ENCODE measurements at regions not wholly inside any gene's neighbourhood (a gene's known extent, or its start where the extent isn't known, plus 50 kb on each side); places are given as distances from the start of the nearest gene placed in this dataset.

- no peak for TF ChIP-seq TAF1 (IDR thresholded peaks at IDR 0.05; ENCODE audit: low read depth, low read length)
- TF ChIP-seq POLR2A (IDR thresholded peaks at IDR 0.05; ENCODE audit: low read depth, low read length) = no peak
- no peak for TF ChIP-seq SPI1 (IDR thresholded peaks at IDR 0.05; ENCODE audit: low read depth, low read length)
- TF ChIP-seq POLR2AphosphoS5 (IDR thresholded peaks at IDR 0.05; ENCODE audit: low read depth, low read length) = no peak
- no peak for TF ChIP-seq POU2F2 (IDR thresholded peaks at IDR 0.05; ENCODE audit: low read depth, low read length)
- no peak for TF ChIP-seq PAX5 (IDR thresholded peaks at IDR 0.05; ENCODE audit: insufficient read depth, low read length, severe bottlenecking)
- DNase-seq (ENCODE audit: insufficient read length, low spot score) (no peak), FAIRE-seq (no peak)
These were observed 572.5 kb upstream of the RGMB start for GRCh38 chr5:98200726-98201541.

- TF ChIP-seq POLR2AphosphoS5 (IDR thresholded peaks at IDR 0.05; ENCODE audit: low read depth, low read length) = no peak
- no peak for TF ChIP-seq PAX5 (IDR thresholded peaks at IDR 0.05; ENCODE audit: insufficient read depth, low read length, severe bottlenecking)
- TF ChIP-seq SPI1 (IDR thresholded peaks at IDR 0.05; ENCODE audit: low read depth, low read length) = no peak
- no peak for TF ChIP-seq POLR2A (IDR thresholded peaks at IDR 0.05; ENCODE audit: low read depth, low read length)
- TF ChIP-seq TAF1 (IDR thresholded peaks at IDR 0.05; ENCODE audit: low read depth, low read length) = no peak
- TF ChIP-seq POU2F2 (IDR thresholded peaks at IDR 0.05; ENCODE audit: low read depth, low read length) = no peak
- FAIRE-seq = no peak
- no peak for DNase-seq (ENCODE audit: insufficient read length, low spot score)
These were observed 568.7 kb upstream of the RGMB start for GRCh38 chr5:98204798-98205197.

- FAIRE-seq (no peak), DNase-seq (ENCODE audit: insufficient read length, low spot score) (no peak)
- TF ChIP-seq POU2F2 (IDR thresholded peaks at IDR 0.05; ENCODE audit: low read depth, low read length) (no peak), POLR2AphosphoS5 (IDR thresholded peaks at IDR 0.05; ENCODE audit: low read depth, low read length) (no peak), SPI1 (IDR thresholded peaks at IDR 0.05; ENCODE audit: low read depth, low read length) (no peak), TAF1 (IDR thresholded peaks at IDR 0.05; ENCODE audit: low read depth, low read length) (no peak), PAX5 (IDR thresholded peaks at IDR 0.05; ENCODE audit: insufficient read depth, low read length, severe bottlenecking) (no peak), POLR2A (IDR thresholded peaks at IDR 0.05; ENCODE audit: low read depth, low read length) (no peak)
These were observed 567.6 kb upstream of the RGMB start for GRCh38 chr5:98205691-98206461.

- DNase-seq (ENCODE audit: insufficient read length, low spot score) (no peak), FAIRE-seq (no peak)
- TF ChIP-seq POLR2A (IDR thresholded peaks at IDR 0.05; ENCODE audit: low read depth, low read length) = no peak
These were observed 566.9 kb upstream of the RGMB start for GRCh38 chr5:98206566-98206965.

- TF ChIP-seq POLR2A (IDR thresholded peaks at IDR 0.05; ENCODE audit: low read depth, low read length) (no peak), TAF1 (IDR thresholded peaks at IDR 0.05; ENCODE audit: low read depth, low read length) (no peak), POLR2AphosphoS5 (IDR thresholded peaks at IDR 0.05; ENCODE audit: low read depth, low read length) (no peak), POU2F2 (IDR thresholded peaks at IDR 0.05; ENCODE audit: low read depth, low read length) (no peak)
- FAIRE-seq (no peak), DNase-seq (ENCODE audit: insufficient read length, low spot score) (no peak)
These were observed 564.0 kb upstream of the RGMB start for GRCh38 chr5:98209418-98209817.

- no peak for FAIRE-seq
- TF ChIP-seq SPI1 (IDR thresholded peaks at IDR 0.05; ENCODE audit: low read depth, low read length) = no peak
- no peak for TF ChIP-seq POU2F2 (IDR thresholded peaks at IDR 0.05; ENCODE audit: low read depth, low read length)
- no peak for TF ChIP-seq POLR2AphosphoS5 (IDR thresholded peaks at IDR 0.05; ENCODE audit: low read depth, low read length)
- no peak for TF ChIP-seq POLR2A (IDR thresholded peaks at IDR 0.05; ENCODE audit: low read depth, low read length)
- TF ChIP-seq PAX5 (IDR thresholded peaks at IDR 0.05; ENCODE audit: insufficient read depth, low read length, severe bottlenecking) = no peak
- TF ChIP-seq TAF1 (IDR thresholded peaks at IDR 0.05; ENCODE audit: low read depth, low read length) = no peak
- DNase-seq (ENCODE audit: insufficient read length, low spot score) = no peak
These were observed 559.0 kb upstream of the RGMB start for GRCh38 chr5:98214240-98215051.

- no peak for FAIRE-seq
- no peak for DNase-seq (ENCODE audit: insufficient read length, low spot score)
- TF ChIP-seq PAX5 (IDR thresholded peaks at IDR 0.05; ENCODE audit: insufficient read depth, low read length, severe bottlenecking) = no peak
- TF ChIP-seq POU2F2 (IDR thresholded peaks at IDR 0.05; ENCODE audit: low read depth, low read length) = no peak
- no peak for TF ChIP-seq SPI1 (IDR thresholded peaks at IDR 0.05; ENCODE audit: low read depth, low read length)
- no peak for TF ChIP-seq TAF1 (IDR thresholded peaks at IDR 0.05; ENCODE audit: low read depth, low read length)
- no peak for TF ChIP-seq POLR2A (IDR thresholded peaks at IDR 0.05; ENCODE audit: low read depth, low read length)
- no peak for TF ChIP-seq POLR2AphosphoS5 (IDR thresholded peaks at IDR 0.05; ENCODE audit: low read depth, low read length)
These were observed 556.3 kb upstream of the RGMB start for GRCh38 chr5:98217138-98217537.

- FAIRE-seq = no peak
- DNase-seq (ENCODE audit: insufficient read length, low spot score) = no peak
- TF ChIP-seq SPI1 (IDR thresholded peaks at IDR 0.05; ENCODE audit: low read depth, low read length) (no peak), PAX5 (IDR thresholded peaks at IDR 0.05; ENCODE audit: insufficient read depth, low read length, severe bottlenecking) (no peak), POLR2AphosphoS5 (IDR thresholded peaks at IDR 0.05; ENCODE audit: low read depth, low read length) (no peak), POLR2A (IDR thresholded peaks at IDR 0.05; ENCODE audit: low read depth, low read length) (no peak), POU2F2 (IDR thresholded peaks at IDR 0.05; ENCODE audit: low read depth, low read length) (no peak), TAF1 (IDR thresholded peaks at IDR 0.05; ENCODE audit: low read depth, low read length) (no peak)
These were observed 554.6 kb upstream of the RGMB start for GRCh38 chr5:98218838-98219237.

- FAIRE-seq = no peak
These were observed 546.0 kb upstream of the RGMB start for GRCh38 chr5:98227489-98227888.

More at GRCh38 chr5:98227489-98227888, 546.0 kb upstream of the RGMB start:
- TF ChIP-seq TAF1 (IDR thresholded peaks at IDR 0.05; ENCODE audit: low read depth, low read length) = no peak
- TF ChIP-seq PAX5 (IDR thresholded peaks at IDR 0.05; ENCODE audit: insufficient read depth, low read length, severe bottlenecking) = no peak
- no peak for TF ChIP-seq POU2F2 (IDR thresholded peaks at IDR 0.05; ENCODE audit: low read depth, low read length)
- no peak for TF ChIP-seq POLR2AphosphoS5 (IDR thresholded peaks at IDR 0.05; ENCODE audit: low read depth, low read length)
- no peak for TF ChIP-seq SPI1 (IDR thresholded peaks at IDR 0.05; ENCODE audit: low read depth, low read length)
- TF ChIP-seq POLR2A (IDR thresholded peaks at IDR 0.05; ENCODE audit: low read depth, low read length) = no peak
- no peak for DNase-seq (ENCODE audit: insufficient read length, low spot score)
